ENCODE measurements at regions not wholly inside any gene's neighbourhood (a gene's known extent, or its start where the extent isn't known, plus 50 kb on each side); places are given as distances from the start of the nearest gene placed in this dataset.

DNA sequence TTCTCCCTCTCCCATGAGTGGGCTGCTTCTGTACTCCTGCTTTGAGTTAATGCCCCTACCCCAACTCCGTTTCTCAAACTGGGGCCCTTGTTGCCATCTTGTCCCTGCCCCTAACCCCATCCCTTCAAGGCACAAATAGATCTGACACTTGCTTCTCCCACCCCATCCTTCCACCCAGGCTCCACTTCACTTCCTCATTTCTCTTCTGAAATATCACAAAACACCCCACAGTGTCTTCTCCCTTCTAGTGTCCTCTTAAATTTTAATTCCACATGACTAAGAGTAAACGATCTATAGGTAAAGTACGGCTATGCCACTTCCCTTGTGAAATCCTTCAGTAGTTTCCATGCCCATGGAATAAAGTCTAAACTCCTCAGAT is 571.6 kb upstream of the NOX3 start:
- DNase-seq (no peak), FAIRE-seq (no peak)
- H3K36me3 ChIP-seq (ENCODE audit: control insufficient read depth in 3 of 3, insufficient read depth in 2 of 3, low read depth in 1 of 3, low read length in 3 of 3): no peaks in the 10 kb centered on the region
- peaks cover 2 to 7% of the 10 kb centered on the region in 2 donors for H3K9me3 ChIP-seq (ENCODE audit: control insufficient read depth in 2 of 2, insufficient read depth in 1 of 2, low read depth in 1 of 2, low read length in 1 of 2)
- H3K4me1 ChIP-seq (ENCODE audit: control insufficient read depth in 3 of 3, insufficient read depth in 2 of 3, low read depth in 1 of 3, low read length in 2 of 3): no peaks in the 10 kb centered on the region
- H3K27ac ChIP-seq (ENCODE audit: low read depth in 1 of 3, low read length in 2 of 3): no peak overlapping the region
- no peaks in the 10 kb centered on the region for H3K27me3 ChIP-seq (ENCODE audit: control insufficient read depth in 3 of 3, insufficient read depth in 3 of 3, low read length in 3 of 3)
- 78 to 88% (median 87%) methylated on average over 3 of the region's 3 CpGs for WGBS, 3 donors
- no peak overlapping the region for H3K4me3 ChIP-seq (ENCODE audit: low read depth in 1 of 3, low read length in 3 of 3)

DNA sequence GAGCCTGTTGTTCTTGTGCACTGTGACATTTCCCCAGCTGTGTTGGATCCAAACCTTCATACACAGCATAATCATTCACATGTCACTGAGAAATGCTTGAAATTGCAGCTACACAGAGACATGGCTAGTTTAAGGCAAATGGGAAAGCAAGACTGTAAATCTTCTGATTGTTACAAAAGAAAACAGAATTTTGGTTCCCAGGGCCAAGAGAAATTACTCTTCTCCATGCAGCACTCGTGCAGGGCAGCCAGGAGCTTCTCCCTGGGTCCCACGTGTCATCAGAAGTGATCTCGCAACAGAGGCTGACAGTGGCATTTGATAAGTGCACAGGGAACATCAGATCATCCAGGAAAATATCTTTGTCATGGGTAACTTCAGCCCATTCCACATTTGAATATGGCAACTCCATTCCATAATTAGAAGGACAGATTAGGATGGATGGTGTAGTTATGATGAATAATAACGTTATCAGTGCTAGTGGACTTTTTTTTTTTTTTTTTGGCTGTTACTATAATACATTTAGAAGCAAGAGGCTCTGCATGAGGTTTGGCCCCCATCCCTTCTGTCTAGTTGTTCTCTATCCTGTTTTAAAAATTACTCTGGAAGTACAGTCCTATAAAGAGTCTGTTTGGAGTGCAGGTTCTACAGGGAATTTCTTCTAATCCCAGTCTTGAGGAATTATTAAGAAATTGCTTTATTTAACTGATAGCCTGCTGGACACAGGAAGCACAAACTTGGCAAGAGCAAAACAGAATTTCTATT is 571.0 kb upstream of the NOX3 start:
- WGBS, 3 donors: 60 to 65% (median 62%) methylated on average over 4 of the region's 4 CpGs
- DNase-seq: no peak
- H3K27ac ChIP-seq (ENCODE audit: low read depth in 1 of 3, low read length in 2 of 3): no peak overlapping the region

DNA sequence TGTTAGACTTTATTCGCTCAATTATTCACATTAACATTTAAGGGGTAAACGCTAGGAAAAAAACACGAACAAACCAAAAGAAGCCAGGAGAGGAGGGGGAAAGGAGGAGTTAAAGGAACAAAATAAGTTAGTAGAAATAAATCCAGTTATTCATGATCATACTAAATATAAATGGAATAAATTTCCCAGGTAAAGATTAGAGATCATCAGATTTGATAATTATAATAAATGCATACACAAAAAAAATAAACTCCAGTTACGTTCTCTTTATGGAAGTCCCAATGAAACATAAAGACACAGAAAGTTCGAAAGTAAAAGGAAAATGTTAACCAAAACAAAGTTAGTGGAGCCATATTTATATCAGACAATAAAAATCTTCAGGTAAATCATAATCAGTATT is 568.7 kb upstream of the NOX3 start:
- no peak for FAIRE-seq
- Histone ChIP-seq H3K36me3 (ENCODE audit: control insufficient read depth in 3 of 3, insufficient read depth in 2 of 3, low read depth in 1 of 3, low read length in 3 of 3) (no peaks in the 10 kb centered on the region), H3K27me3 (ENCODE audit: control insufficient read depth in 3 of 3, insufficient read depth in 3 of 3, low read length in 3 of 3) (no peaks in the 10 kb centered on the region), H3K4me3 (ENCODE audit: low read depth in 1 of 3, low read length in 3 of 3) (no peak overlapping the region), H3K27ac (ENCODE audit: low read depth in 1 of 3, low read length in 2 of 3) (no peak overlapping the region), H3K4me1 (ENCODE audit: control insufficient read depth in 3 of 3, insufficient read depth in 2 of 3, low read depth in 1 of 3, low read length in 2 of 3) (no peaks in the 10 kb centered on the region), H3K9me3 (ENCODE audit: control insufficient read depth in 2 of 2, insufficient read depth in 1 of 2, low read depth in 1 of 2, low read length in 1 of 2) (peaks cover 2 to 7% of the 10 kb centered on the region in 2 donors)
- 88 to 92% (median 90%) methylated on average over 5 of the region's 5 CpGs for WGBS, 3 donors
- DNase-seq: no peak

More for the DNA sequence above, 571.0 kb upstream of the NOX3 start:
- Histone ChIP-seq H3K27me3 (ENCODE audit: control insufficient read depth in 3 of 3, insufficient read depth in 3 of 3, low read length in 3 of 3) (no peaks in the 10 kb centered on the region), H3K9me3 (ENCODE audit: control insufficient read depth in 2 of 2, insufficient read depth in 1 of 2, low read depth in 1 of 2, low read length in 1 of 2) (peaks cover 2 to 7% of the 10 kb centered on the region in 2 donors), H3K4me1 (ENCODE audit: control insufficient read depth in 3 of 3, insufficient read depth in 2 of 3, low read depth in 1 of 3, low read length in 2 of 3) (no peaks in the 10 kb centered on the region), H3K36me3 (ENCODE audit: control insufficient read depth in 3 of 3, insufficient read depth in 2 of 3, low read depth in 1 of 3, low read length in 3 of 3) (no peaks in the 10 kb centered on the region), H3K4me3 (ENCODE audit: low read depth in 1 of 3, low read length in 3 of 3) (no peak overlapping the region)
- FAIRE-seq: no peak

DNA sequence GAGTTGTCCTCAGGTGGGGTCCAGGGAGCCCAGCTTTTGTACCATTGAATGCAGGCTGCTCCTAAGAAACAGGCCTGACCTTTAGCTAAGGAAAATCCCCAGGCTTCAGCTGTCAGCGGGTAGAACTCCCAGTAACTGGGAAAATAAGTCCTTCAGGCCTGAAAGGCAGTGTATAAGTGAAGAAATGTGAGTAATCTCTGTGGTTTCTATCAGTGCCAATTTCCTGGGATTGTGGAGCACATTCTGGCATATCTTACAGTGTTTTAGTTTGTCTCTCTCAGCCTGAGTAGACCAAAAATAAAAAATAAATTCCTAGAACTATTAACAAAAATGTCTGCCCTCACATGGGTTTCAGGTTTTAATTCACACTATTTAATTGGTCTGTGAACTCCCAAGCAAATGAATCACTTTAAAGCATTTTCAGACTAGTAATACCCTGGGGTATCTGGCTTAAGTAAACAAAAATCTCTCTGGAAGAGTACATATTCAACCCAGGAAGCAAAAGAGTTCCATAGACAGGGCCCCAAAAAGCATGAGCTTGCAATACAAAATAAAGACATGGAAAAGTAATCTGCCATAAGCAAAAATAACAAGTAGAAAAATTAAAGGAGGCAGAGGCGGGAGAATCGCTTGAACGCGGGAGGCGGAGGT is 566.2 kb upstream of the NOX3 start:
- FAIRE-seq: no peak
- H3K36me3 ChIP-seq (ENCODE audit: control insufficient read depth in 3 of 3, insufficient read depth in 2 of 3, low read depth in 1 of 3, low read length in 3 of 3): no peaks in the 10 kb centered on the region
- H3K27ac ChIP-seq (ENCODE audit: low read depth in 1 of 3, low read length in 2 of 3): no peak overlapping the region
- WGBS, 3 donors: 86 to 96% (median 87%) methylated on average over 6 of the region's 6 CpGs
- peaks cover 2 to 7% of the 10 kb centered on the region in 2 donors for H3K9me3 ChIP-seq (ENCODE audit: control insufficient read depth in 2 of 2, insufficient read depth in 1 of 2, low read depth in 1 of 2, low read length in 1 of 2)
- no peaks in the 10 kb centered on the region for H3K4me1 ChIP-seq (ENCODE audit: control insufficient read depth in 3 of 3, insufficient read depth in 2 of 3, low read depth in 1 of 3, low read length in 2 of 3)
- no peak for DNase-seq
- H3K4me3 ChIP-seq (ENCODE audit: low read depth in 1 of 3, low read length in 3 of 3): no peak overlapping the region
- H3K27me3 ChIP-seq (ENCODE audit: control insufficient read depth in 3 of 3, insufficient read depth in 3 of 3, low read length in 3 of 3): no peaks in the 10 kb centered on the region

DNA sequence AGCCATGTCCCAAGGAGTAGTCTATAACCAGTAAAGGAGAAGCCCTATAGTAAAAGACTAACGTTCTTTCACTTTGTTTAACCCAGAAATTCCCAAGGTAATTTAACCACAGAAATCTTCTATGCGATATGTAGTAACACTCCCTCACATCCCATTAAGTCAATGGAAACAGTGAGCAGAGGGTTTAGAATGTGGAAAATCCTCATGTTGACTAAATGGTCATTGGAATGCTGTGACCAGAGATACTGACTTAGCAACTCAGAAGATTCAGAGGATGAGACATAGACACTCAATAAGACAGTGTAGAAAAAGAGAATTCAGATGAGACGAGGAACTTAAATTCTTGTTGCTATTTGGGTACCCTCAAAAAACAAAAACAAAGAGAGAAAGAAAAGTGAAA is 562.2 kb upstream of the NOX3 start:
- Histone ChIP-seq H3K36me3 (ENCODE audit: control insufficient read depth in 3 of 3, insufficient read depth in 2 of 3, low read depth in 1 of 3, low read length in 3 of 3) (no peaks in the 10 kb centered on the region), H3K4me1 (ENCODE audit: control insufficient read depth in 3 of 3, insufficient read depth in 2 of 3, low read depth in 1 of 3, low read length in 2 of 3) (no peaks in the 10 kb centered on the region), H3K27me3 (ENCODE audit: control insufficient read depth in 3 of 3, insufficient read depth in 3 of 3, low read length in 3 of 3) (no peaks in the 10 kb centered on the region), H3K4me3 (ENCODE audit: low read depth in 1 of 3, low read length in 3 of 3) (no peak overlapping the region), H3K27ac (ENCODE audit: low read depth in 1 of 3, low read length in 2 of 3) (no peak overlapping the region), H3K9me3 (ENCODE audit: control insufficient read depth in 2 of 2, insufficient read depth in 1 of 2, low read depth in 1 of 2, low read length in 1 of 2) (no peaks in the 10 kb centered on the region)
- DNase-seq (no peak), FAIRE-seq (no peak)
- WGBS, 3 donors: 75 to 83% (median 81%) methylated on average over 3 of the region's 3 CpGs

DNA sequence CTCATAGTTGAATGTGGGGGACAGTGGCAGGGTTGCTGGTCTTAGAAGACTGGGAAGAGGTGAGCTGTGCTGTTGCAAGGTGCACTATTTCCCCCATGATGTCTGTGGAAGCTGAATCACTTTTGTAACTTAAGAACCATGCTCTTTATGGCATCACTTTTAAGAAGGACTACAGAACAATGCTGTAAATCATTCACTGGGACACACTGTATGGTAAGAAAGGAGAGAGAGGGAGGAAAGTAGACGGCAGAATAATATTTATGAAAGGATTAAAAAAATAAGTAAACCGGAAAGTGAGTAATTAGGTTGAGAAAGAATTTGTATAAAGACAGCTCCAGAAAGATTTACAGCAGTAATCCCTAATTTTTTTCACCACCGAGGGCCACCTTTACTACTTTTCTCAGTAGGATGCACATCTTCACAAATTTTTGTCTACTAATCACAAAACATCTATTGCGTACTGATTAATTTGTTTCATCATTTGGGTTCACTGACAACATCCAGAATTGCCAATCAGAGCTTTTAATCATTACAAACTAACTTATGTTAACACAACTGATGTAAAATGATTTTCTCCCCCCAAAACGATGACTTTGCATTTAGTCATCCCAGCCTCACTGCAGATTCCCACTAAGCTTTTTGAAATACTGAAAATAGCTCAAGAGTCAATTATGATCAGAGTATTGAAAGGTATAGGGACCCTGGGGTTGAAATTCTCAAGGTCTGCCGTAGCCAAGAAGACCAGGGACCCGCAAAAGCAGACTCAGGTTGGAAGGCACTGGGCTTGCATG is 560.7 kb upstream of the NOX3 start:
- no peak for DNase-seq
- Histone ChIP-seq H3K27me3 (ENCODE audit: control insufficient read depth in 3 of 3, insufficient read depth in 3 of 3, low read length in 3 of 3) (no peaks in the 10 kb centered on the region), H3K4me3 (ENCODE audit: low read depth in 1 of 3, low read length in 3 of 3) (no peak overlapping the region), H3K36me3 (ENCODE audit: control insufficient read depth in 3 of 3, insufficient read depth in 2 of 3, low read depth in 1 of 3, low read length in 3 of 3) (no peaks in the 10 kb centered on the region), H3K4me1 (ENCODE audit: control insufficient read depth in 3 of 3, insufficient read depth in 2 of 3, low read depth in 1 of 3, low read length in 2 of 3) (no peaks in the 10 kb centered on the region), H3K27ac (ENCODE audit: low read depth in 1 of 3, low read length in 2 of 3) (no peak overlapping the region), H3K9me3 (ENCODE audit: control insufficient read depth in 2 of 2, insufficient read depth in 1 of 2, low read depth in 1 of 2, low read length in 1 of 2) (no peaks in the 10 kb centered on the region)
- no peak for FAIRE-seq
- 84 to 86% (median 85%) methylated on average over 7 of the region's 7 CpGs for WGBS, 3 donors

DNA sequence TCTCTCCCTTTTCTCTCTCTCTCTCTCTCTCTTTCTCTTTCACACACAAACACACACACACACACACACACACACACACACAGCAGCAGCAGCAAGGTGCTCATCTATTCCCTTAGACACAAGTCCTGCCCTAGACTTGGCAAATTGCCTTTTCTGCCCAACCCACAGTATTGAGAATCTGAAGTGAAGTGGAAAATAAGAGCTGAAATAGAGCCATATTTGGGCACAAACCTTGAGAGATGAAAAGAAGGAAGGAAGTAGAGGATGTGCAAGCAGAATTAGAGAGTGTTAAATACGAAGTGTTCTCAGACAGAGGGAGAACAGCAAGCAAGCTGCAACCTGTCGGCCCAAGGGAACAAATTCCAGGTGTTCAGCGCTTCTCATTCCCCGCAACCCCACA is 557.5 kb upstream of the NOX3 start:
- Histone ChIP-seq H3K4me3 (ENCODE audit: low read depth in 1 of 3, low read length in 3 of 3) (no peak overlapping the region), H3K4me1 (ENCODE audit: control insufficient read depth in 3 of 3, insufficient read depth in 2 of 3, low read depth in 1 of 3, low read length in 2 of 3) (no peaks in the 10 kb centered on the region), H3K36me3 (ENCODE audit: control insufficient read depth in 3 of 3, insufficient read depth in 2 of 3, low read depth in 1 of 3, low read length in 3 of 3) (no peaks in the 10 kb centered on the region), H3K27me3 (ENCODE audit: control insufficient read depth in 3 of 3, insufficient read depth in 3 of 3, low read length in 3 of 3) (no peaks in the 10 kb centered on the region), H3K27ac (ENCODE audit: low read depth in 1 of 3, low read length in 2 of 3) (no peak overlapping the region), H3K9me3 (ENCODE audit: control insufficient read depth in 2 of 2, insufficient read depth in 1 of 2, low read depth in 1 of 2, low read length in 1 of 2) (no peaks in the 10 kb centered on the region)
- FAIRE-seq: no peak
- 65 to 80% (median 68%) methylated on average over 4 of the region's 4 CpGs for WGBS, 3 donors
- DNase-seq: no peak

DNA sequence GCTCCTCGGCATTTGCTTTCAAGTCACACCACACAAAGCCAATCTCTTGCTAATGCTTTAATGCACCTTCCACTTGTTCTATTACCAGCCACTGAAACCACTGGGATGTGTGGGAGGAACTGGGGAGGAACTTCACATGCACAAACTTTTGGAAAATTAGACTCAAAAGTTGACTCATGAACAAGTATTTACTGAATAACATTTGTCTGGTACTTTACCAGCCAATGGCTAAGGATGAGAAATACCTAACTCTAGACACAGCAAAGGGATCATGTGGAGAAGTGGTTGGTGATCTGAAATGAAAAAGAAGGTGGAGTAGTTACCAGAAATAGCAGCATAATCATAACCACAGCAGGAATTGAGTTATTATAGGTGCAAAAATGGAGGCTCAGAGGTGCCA is 554.0 kb upstream of the NOX3 start:
- Histone ChIP-seq H3K9me3 (ENCODE audit: control insufficient read depth in 2 of 2, insufficient read depth in 1 of 2, low read depth in 1 of 2, low read length in 1 of 2) (no peaks in the 10 kb centered on the region), H3K4me1 (ENCODE audit: control insufficient read depth in 3 of 3, insufficient read depth in 2 of 3, low read depth in 1 of 3, low read length in 2 of 3) (no peaks in the 10 kb centered on the region), H3K27me3 (ENCODE audit: control insufficient read depth in 3 of 3, insufficient read depth in 3 of 3, low read length in 3 of 3) (no peaks in the 10 kb centered on the region), H3K36me3 (ENCODE audit: control insufficient read depth in 3 of 3, insufficient read depth in 2 of 3, low read depth in 1 of 3, low read length in 3 of 3) (no peaks in the 10 kb centered on the region), H3K4me3 (ENCODE audit: low read depth in 1 of 3, low read length in 3 of 3) (no peak overlapping the region), H3K27ac (ENCODE audit: low read depth in 1 of 3, low read length in 2 of 3) (no peak overlapping the region)
- DNase-seq (no peak), FAIRE-seq (no peak)
- 73 to 89% (median 88%) methylated on average over 1 of the region's 1 CpG for WGBS, 3 donors
